ENCODE measurements at regions not wholly inside any gene's neighbourhood (a gene's known extent, or its start where the extent isn't known, plus 50 kb on each side); places are given as distances from the start of the nearest gene placed in this dataset.
"Not testable (repeated sequence)": the region's sequence is repeated elsewhere in the genome, so short reads cannot be mapped to it uniquely, and the experiment has no call there.

GRCh38 chr2:62330959-62331358, 135.0 kb downstream of the B3GNT2 start:
- DNase-seq (ENCODE audit: low spot score): no peak

DNA sequence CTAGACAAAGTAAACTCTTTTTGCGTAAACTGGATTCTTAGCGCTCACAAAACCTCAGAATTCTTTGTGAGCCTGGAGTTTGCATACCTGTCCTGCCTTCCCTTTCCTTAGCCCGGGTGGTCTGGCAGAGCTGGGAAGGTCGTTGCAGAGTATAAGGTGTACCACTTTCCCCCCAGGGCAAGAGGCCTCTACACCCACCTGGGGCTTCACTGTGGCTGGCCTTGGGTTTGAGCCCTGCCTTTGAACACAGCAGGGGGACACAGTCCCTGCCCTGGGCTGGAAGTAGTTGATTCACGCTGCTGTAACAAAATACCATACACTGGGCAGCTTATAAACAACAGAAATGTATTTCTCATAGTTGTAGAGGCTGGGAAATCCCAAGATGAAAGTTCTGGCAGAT, 133.9 kb downstream of the B3GNT2 start:
- DNase-seq (ENCODE audit: low spot score): no peak

DNA sequence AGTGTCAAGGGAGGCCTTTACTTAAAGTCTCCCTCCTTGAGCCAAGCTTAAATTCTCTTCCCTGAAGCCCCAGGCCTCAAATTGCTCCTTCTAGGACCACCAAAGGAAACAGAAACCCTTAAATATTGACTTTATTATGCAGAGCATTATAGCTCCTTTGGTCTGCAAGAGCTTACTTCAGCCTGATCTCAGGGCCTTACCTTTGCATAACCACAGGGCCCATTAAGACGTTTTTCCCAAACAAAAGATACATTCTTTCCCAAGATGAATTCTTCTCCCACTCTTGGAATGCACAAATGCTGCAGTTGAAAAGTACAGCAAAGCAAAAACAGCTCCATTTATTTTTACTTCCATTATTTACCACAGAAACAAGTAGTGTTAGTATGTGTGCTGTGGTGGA, 130.8 kb downstream of the B3GNT2 start:
- no peak for DNase-seq (ENCODE audit: low spot score)

GRCh38 chr2:62325398-62325797, 129.5 kb downstream of the B3GNT2 start:
- no peak for DNase-seq (ENCODE audit: low spot score)

DNA sequence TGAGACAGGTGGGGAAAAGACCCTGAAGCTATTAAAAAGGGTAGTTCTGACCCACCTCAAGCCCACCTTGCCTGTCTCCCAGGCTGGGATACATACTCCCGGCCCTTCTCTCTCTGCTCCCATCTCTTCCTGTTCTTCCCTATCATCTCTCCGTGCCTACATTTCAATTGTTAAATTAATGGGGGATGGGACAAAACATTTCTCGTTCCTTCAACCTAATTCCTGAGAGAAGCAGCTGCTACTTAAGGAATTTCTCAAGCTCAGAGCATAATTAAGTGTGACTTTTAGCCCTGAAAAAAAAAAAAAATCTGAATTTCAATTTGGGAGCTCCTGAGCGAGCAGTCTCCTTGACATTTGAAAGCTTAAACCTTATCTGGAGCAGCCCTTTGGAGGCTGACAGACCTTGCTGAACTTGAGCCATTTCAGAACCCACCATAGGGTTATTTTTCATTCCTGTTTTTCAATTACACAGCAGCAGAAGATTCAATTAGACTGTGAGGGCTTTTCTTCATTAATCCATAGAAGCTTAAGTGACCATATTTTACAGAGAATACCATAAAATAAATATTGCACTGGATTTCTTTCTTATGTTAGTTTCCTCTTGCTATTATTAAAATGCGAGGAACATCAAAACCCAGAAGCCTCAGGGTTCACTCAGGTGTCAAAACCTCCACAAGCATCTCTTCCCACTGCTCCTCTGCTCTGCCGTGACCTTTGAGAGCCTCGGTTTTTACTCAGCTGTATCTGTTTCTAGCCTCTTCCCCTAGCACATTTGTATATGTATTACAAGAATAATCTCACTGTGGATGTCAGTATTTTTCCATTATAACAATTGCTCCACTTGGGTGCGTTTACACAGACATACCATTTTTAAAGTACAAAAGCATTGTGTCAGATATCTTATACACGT, 125.7 kb downstream of the B3GNT2 start:
- DNase-seq (ENCODE audit: low spot score): no peak

DNA sequence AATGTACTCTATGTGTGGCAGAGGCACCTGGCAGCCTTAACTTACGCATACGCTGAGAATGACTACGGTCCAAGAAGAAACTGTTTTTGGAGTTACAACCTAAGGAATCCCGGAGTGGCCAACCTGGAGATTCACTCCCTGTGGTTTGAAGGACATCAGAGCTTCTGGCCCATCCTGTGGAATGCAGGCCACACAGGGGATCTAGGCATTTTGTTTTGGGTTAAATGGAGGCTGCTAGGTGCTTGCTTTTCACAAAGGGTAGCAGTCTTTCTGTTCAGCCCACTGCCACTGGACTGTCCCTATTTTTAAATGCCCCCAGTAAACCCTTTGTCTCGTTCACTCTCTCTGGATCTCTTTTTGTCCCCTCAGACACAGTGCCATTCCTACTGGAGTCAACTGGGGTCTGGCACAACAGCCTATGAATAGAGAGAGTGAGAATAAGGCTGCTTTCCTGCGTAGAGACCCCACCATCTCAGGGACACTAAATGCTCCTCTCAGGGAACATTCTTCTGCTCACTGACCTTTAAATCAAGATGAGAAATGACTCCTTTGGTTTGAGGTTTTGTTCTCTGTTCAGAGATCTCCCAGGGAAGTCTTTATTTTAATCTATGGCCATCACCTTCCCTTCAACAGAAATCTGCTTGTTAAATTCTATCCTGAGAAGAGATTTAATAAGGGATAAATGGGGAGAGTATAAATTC, 124.9 kb downstream of the B3GNT2 start:
- DNase-seq (ENCODE audit: low spot score): no peak

DNA sequence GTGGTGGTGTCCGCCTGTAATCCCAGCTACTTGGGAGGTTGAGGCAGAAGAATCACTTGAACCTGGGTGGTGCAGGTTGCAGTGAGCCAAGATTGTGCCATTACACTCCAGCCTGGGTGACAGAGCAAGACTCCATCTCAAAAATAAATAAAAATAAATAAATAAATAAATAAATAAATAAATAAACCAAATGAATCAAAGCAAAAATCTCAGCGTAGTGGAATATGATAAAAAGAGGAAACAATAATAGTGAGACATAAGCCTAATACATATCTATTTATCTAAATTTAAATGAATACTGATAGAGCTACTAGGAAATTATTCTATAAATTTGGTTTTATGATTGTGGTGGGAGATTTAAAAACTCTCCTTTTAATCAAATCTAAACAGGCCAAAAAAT, 124.2 kb downstream of the B3GNT2 start:
- not testable (repeated sequence) for DNase-seq (ENCODE audit: low spot score)

- DNase-seq (ENCODE audit: low spot score): no peak
Observed at GRCh38 chr2:62319070-62319469, 123.2 kb downstream of the B3GNT2 start.

DNA sequence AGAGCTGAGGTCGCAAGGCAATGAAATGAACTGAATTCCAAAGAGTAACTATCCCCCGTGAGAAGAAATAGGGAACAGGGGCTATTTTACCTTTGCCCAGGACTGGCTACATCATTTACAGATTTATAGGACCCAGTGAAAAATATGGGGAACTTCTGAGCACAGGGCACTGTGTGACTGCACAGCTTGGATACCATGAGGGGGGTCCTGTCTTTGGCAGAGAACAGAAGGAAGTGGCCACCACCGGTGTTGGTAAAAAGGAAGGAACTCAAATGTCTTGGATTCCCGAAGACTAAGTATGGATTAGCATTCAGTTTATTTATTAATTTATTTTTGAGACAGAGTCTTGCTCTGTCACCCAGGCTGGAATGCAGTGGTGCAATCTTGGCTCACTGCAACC, 119.6 kb downstream of the B3GNT2 start:
- DNase-seq (ENCODE audit: low spot score): no peak

DNA sequence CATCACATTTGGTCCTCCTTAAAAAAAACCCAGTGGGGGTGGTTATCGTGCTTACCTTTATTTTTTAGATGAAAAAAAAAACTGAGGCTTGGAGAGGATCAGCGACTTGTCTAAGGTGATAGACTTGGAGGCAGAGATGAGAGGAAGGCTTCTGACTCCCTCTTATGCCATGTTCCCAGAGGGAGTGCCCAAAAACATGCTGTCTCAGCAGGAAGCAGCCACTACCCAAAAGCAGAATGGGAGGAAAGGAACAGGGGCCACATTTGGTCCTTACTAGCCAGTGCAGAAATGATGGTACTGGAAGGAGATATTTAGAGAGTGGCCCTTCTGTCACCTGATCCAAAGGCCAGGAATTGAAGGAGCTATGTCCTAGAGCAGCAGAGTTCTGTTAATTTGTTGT, 118.4 kb downstream of the B3GNT2 start:
- no peak for DNase-seq (ENCODE audit: low spot score)

DNA sequence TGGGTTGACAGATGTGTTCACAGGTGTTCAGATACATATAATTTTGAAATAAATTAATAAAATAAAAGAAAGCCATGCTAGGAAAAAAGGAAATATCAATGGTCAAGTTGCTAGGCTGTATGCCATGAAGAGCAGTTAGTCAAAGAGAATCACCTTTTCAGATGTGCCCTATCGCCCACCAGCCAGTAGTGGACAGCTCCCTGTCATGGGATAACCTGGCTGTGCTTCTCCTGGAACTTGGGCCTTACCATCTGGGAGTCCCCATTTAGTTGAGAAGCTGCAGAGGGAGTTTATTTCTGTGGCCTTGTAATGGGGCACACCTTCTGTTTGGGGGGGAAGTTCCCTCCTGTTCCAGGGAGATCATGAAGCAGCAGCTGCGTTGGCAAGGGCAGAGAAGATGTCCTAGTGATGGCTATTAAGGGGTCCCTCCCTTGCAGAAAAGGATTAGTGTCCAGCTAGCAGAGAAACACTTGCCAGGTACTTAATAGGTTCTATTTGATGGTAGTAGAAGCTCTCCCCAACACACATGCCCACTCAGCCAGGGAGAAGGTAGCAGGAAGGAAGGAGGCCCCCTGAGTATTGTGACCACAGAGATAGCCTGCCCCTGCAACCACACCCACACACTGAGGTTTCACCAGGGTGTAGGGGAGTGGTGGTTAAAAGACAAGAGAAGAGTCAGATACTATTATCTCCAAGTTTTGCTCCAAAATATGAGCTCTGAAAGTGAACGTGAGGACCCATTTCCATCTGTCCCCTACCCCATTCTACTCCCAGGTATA, 117.7 kb downstream of the B3GNT2 start:
- DNase-seq (ENCODE audit: low spot score): no peak

DNA sequence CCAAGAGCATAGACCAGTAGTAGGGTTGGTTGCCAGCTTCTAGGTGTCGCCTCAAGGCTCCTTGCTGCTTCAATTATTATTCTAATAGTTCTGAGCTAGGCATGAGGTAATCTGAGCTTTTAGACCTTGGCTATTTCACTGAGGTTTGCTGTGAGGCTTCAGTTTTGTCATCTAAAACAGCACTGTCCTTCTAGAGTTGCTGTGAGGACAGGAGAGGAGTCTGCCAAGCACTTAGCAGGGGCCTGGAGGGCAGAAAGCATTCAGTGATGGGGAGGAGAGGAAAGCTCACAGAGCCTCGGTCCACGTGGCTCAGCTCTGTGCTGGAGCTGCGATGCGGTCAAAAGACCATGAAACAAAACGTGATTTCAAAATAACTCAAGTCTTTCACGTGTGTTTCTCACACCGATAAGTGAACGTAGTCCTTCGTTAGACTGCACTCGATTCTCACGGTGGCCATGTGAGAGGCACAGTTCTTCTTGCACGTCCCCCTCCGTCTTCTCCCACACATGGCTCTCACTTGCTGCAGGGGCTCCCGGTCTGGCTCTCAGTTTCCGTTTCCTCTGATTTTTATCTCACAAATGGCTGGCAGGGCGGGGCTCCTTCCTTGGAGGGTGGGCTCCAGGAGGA, 113.7 kb downstream of the B3GNT2 start:
- DNase-seq (ENCODE audit: low spot score): no peak

DNA sequence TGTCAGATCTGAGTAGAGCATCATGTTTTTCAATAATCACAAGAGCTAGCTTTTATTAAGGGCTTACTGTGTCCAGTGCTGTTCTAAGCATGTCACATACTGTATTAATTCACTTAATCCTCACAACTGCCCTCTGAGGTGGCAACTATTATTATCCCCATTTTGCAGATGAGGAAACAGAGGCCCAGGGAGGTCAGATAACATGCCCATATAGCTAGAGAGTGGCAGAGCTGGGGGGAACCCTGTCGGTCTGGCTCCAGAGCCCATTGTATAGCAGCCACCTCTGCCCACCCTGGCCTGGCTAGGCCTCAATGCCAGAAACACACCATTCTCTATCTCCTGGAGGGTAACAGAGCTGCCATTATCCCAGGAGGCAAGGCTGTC, 113.2 kb downstream of the B3GNT2 start:
- no peak for DNase-seq (ENCODE audit: low spot score)

GRCh38 chr2:62307469-62308389, 111.8 kb downstream of the B3GNT2 start:
- DNase-seq (ENCODE audit: low spot score): no peak

GRCh38 chr2:62306751-62307468, 111.0 kb downstream of the B3GNT2 start:
- no peak for DNase-seq (ENCODE audit: low spot score)

- DNase-seq (ENCODE audit: low spot score): no peak
Observed at GRCh38 chr2:62305421-62306176, 109.7 kb downstream of the B3GNT2 start.

- DNase-seq (ENCODE audit: low spot score): no peak
Observed at GRCh38 chr2:62304429-62305417, 108.8 kb downstream of the B3GNT2 start.

GRCh38 chr2:62303788-62304187, 107.9 kb downstream of the B3GNT2 start:
- DNase-seq (ENCODE audit: low spot score): no peak
